ENCODE measurements at regions not wholly inside any gene's neighbourhood (a gene's known extent, or its start where the extent isn't known, plus 50 kb on each side); places are given as distances from the start of the nearest gene placed in this dataset.

- Histone ChIP-seq H3K27me3 (no peaks in the 10 kb centered on the region), H3K4me1 (no peaks in the 10 kb centered on the region), H3K27ac (no peak overlapping the region), H3K9me3 (no peaks in the 10 kb centered on the region), H3K4me3 (no peak overlapping the region), H3K36me3 (no peaks in the 10 kb centered on the region)
- intact Hi-C loops (cut with DNase I; ENCODE audit: low total_unique reads) = no loop called here
- no peak for DNase-seq
- TF ChIP-seq CTCF (IDR thresholded peaks at IDR 0.05) (no peak), POLR2A (IDR thresholded peaks at IDR 0.05) (no peak)
Measured at GRCh38 chr11:11709447-11710239, 87.8 kb upstream of the GALNT18 start.

GRCh38 chr11:11708256-11708655 is 86.5 kb upstream of the GALNT18 start:
- no peaks in the 10 kb centered on the region for H3K4me1 ChIP-seq
- no peak overlapping the region for H3K4me3 ChIP-seq
- TF ChIP-seq POLR2A (IDR thresholded peaks at IDR 0.05) = no peak
- no peak for TF ChIP-seq CTCF (IDR thresholded peaks at IDR 0.05)
- no peaks in the 10 kb centered on the region for H3K9me3 ChIP-seq
- H3K36me3 ChIP-seq = no peaks in the 10 kb centered on the region
- DNase-seq = no peak
- no peaks in the 10 kb centered on the region for H3K27me3 ChIP-seq
- H3K27ac ChIP-seq = no peak overlapping the region
- intact Hi-C loops (cut with DNase I; ENCODE audit: low total_unique reads) = no loop called here

GRCh38 chr11:11706028-11706427 is 84.2 kb upstream of the GALNT18 start:
- H3K4me3 ChIP-seq = no peak overlapping the region
- H3K36me3 ChIP-seq = no peaks in the 10 kb centered on the region
- no peaks in the 10 kb centered on the region for H3K4me1 ChIP-seq
- no peaks in the 10 kb centered on the region for H3K9me3 ChIP-seq
- no peak overlapping the region for H3K27ac ChIP-seq
- DNase-seq = no peak
- TF ChIP-seq POLR2A (IDR thresholded peaks at IDR 0.05) (no peak), CTCF (IDR thresholded peaks at IDR 0.05) (no peak)
- intact Hi-C loops (cut with DNase I; ENCODE audit: low total_unique reads) = no loop called here
- H3K27me3 ChIP-seq = no peaks in the 10 kb centered on the region

GRCh38 chr11:11703885-11704284 is 82.1 kb upstream of the GALNT18 start:
- TF ChIP-seq CTCF (IDR thresholded peaks at IDR 0.05) (no peak), POLR2A (IDR thresholded peaks at IDR 0.05) (no peak)
- intact Hi-C loops (cut with DNase I; ENCODE audit: low total_unique reads) = no loop called here
- no peaks in the 10 kb centered on the region for H3K27me3 ChIP-seq
- DNase-seq = no peak
- H3K27ac ChIP-seq = no peak overlapping the region
- H3K4me1 ChIP-seq = no peaks in the 10 kb centered on the region
- H3K36me3 ChIP-seq = no peaks in the 10 kb centered on the region
- H3K4me3 ChIP-seq = no peak overlapping the region
- no peaks in the 10 kb centered on the region for H3K9me3 ChIP-seq

- no peak for DNase-seq
- no peaks in the 10 kb centered on the region for H3K36me3 ChIP-seq
- TF ChIP-seq CTCF (IDR thresholded peaks at IDR 0.05) = no peak
- TF ChIP-seq POLR2A (IDR thresholded peaks at IDR 0.05) = no peak
- H3K9me3 ChIP-seq = no peaks in the 10 kb centered on the region
- intact Hi-C loops (cut with DNase I; ENCODE audit: low total_unique reads) = no loop called here
- H3K4me1 ChIP-seq = no peaks in the 10 kb centered on the region
- H3K27me3 ChIP-seq = no peaks in the 10 kb centered on the region
- H3K4me3 ChIP-seq = no peak overlapping the region
- no peak overlapping the region for H3K27ac ChIP-seq
Measured at GRCh38 chr11:11701070-11701469, 79.3 kb upstream of the GALNT18 start.

Data from uterus (tissue), 3 donors.